HG03175 (cell line): ENCODE measurements at regions not wholly inside any gene's neighbourhood (a gene's known extent, or its start where the extent isn't known, plus 50 kb on each side); places are given as distances from the start of the nearest gene placed in this dataset.

ENCODE experiments used
- ATAC-seq: cut with Tn5 transposase; IDR thresholded peaks from one replicate; pipeline ENCODE4 v1.9.1; 2021; ENCODE audit warnings: mild to moderate bottlenecking, moderate library complexity; ENCODE audit not compliant: unreplicated experiment

DNA sequence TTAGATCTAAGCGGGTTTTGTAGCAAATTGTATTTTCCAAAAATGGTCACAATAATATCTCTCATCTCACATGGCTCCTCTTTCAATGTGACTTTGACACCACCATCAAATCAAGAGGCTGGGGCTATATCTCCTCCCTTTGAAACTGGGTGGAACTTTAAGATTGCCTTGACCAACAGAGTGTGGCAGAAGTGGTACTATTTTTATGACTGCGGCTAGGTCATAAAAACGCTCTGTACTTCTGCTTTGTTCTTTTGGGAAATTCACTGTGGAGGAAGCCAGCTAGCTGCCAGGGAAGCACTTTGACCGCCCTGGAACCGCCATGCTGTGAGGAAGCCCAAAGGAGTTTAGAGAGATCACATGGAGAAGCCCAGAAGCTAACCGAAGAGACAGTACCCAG lies 50.7 kb upstream of the ACOT11 start:
- ATAC-seq: no peak

DNA sequence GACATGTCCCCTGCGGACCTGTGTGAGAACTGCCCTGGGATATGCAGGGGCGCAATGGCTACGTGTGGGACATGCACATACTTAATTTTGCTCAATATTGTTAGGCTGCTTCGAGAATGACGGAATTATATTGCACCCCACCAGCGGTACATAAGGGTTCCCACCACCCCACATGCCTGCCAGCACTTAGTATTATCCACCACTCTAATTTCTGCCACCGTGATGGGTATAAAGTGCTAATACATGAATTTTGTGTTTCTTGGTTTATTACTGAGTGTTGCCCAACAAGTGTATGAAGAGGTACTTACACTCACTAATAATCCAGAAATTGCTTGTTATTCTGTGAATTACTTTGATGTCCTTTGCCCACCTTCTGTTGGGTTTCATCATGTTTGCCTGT lies 52.1 kb upstream of the ACOT11 start:
- ATAC-seq: no peak

DNA sequence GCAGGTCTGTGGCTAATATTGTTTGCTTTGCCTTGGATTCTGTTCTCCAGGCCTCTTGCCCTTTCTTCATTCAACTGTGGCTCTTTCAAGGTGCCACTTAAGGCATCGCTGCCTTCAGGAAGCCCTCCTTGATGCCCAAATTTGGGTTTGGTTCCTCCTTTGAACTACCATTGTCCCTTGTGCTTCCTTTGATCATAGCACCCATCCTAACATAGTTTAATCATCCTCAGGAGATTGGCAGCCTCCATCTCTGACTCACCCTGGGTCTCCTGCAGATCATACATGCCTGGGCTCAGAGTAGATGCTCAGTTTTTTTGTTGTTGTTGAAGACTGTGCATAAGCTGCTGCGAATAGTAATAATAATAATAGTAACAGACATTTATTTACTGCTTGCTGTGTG lies 54.4 kb upstream of the ACOT11 start:
- ATAC-seq: no peak

DNA sequence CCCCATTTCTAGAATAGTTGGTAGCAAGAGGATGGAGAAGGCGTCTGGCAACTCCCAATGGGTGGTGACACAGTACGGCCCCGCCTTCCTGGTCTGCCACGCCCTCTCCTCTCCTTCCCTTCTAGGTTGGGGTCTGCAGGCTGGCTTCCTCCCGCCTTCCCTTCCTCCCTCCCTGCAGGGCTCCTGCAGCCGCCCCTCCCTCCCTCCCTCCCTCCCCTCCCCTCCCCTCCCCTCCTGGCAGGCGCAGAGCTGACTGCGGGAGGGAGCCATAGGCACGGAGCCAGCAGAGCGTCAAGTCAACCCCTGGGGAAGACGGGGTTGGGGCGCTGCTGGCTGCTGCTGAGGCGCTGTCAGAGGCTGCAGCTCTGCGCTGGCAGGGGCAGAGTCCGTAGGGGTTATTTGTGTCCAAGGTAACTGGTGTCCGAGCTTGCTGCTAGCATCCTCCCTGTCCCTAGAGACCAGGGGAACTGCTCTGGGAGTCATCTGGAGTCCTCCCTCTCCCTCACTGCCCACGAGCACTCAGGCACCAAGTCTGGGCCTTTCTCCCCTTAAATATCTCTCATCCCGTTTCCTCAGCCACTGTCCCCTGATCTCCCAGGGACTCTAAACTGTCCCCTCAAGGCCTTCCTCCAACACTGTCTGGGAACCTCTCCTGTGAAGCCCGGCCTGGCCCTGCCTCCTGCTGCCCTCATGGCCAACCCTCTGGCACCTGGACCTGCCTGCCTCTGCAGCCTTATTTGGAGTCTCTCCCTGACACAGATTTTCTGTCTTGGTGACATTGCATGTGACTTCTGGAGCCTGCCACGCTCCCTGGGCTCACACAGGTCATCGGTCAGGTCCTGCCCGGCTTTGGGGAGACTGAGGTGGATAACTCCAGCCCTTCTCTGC lies 57.4 kb upstream of the ACOT11 start:
- ATAC-seq: no peak

DNA sequence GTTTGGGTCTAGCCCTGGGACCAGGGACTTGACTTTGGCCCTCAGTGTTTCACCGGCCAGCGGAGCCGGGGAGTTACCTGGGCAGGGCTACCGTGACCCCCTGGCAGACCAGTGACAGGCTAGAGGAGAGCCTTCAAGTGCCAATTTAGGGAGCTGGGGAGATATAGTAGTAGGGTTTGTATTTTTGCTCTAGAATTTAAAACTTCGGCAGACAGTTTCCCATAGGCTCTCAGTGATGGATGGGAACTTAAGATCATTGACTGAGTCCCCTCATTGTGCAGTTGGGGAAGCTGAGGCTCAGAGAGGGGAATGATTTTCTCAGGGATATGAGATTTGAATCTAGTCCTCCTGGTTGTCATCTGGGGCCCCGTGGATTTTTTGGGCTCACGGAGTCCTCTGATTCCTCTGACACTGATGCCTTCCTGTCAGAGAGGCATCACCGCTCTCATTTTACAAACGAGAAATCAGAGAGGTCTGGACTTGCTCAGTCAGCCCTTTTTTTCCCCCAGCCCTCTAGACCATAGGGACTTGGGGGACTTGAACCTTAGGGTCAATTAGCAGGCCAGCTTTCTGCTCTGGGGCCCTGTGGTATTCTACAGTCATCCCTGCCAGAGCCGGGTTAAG lies 58.3 kb upstream of the ACOT11 start:
- ATAC-seq: no peak

DNA sequence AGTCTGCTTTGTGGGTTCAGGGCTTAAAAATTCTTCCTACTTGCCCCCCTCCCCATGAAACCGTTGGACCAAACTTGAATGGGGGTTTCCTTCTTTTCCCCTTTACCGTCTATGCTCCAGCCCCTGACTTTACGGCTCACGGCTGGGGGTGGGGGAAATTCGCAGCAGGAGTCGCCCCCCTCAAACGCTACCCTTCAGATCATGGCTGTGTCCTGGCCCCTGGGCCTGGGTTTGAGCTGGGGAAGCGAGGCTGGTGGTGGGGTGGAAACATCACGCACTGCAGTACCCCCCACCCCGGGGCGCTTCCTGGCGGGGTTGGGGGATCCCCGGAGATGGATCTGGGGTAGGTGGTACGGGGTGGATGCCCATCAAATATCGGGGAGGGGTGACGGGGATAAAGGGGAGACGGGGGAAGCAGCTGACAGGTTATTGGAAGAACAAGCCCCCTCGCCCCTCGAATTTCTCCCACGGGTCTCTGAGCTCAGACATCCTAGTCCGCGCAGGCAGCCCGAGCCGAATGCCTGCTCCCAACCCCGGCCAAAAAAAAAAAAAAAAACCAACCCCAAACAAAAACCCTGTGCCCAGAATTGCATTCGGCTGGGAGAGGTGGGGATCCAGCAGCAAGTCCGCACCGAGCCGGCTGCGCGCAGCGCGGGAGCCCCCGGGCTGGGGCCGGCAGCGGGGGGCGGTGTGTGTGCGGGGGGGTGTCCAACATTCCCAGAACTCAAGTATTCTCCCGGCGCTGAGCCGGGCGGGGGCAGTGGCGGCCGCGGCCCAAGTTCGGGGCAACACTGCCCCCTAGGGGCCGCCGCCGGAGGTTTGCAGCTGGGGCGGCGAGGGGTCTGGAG lies 59.0 kb upstream of the ACOT11 start:
- ATAC-seq: peak; percentile 60

DNA sequence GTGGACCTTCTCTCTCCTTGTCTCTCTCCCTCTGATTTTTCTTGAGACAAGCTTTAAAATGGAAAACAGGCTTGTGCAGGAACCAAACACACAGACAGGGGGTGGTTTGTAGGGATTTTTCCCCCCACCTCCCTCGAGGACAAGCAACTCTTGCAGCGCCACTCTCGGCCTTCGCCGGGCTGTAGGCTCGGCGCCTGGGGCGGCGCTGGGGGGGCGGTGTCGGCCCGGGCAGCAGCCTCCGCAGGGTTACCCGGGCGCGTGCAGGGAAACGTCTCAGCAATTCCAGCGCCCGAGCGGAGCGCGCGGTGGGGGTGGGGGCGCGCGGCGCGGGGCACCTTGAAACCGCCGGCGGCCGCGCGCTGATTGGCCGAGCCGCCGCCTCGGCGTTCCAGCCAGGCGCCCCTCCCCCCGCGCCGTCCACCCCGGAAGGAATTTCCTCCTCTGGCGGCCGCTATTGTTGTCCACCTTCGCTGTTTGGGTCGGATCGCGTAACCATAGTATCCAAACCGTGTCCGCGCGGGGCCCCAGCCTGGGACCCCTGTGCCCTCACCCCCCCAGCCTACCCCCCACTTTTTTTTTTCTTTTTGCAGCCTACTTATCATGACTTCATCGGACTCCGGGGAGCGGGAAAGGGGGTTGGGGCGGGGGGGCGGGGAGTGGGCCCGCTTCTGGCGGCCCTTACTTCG lies 59.8 kb upstream of the ACOT11 start:
- ATAC-seq: peak; percentile 53

DNA sequence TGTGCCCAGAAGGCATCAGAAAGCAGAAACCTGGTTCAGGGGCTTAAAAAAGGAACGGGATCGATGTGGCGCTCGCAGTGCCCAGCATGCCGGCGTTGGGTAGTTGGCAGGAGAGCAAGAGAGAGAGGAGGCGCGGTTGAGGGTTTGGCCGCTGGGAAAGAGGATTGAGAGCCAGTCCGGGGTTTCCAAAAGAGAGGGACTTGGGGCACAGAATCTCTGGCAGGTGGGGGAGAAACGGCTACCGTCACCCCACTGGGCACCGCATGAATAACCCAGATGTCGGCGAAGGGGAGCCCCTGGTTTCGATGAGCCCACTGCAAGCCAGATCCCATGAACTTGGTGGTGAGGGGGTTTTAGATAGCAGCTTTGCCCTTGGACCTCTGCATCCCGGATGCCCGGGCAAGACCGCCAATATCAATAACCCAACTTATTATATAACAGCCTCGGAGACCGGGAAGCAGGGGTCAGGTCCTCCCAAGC lies 60.4 kb upstream of the ACOT11 start:
- no peak for ATAC-seq

DNA sequence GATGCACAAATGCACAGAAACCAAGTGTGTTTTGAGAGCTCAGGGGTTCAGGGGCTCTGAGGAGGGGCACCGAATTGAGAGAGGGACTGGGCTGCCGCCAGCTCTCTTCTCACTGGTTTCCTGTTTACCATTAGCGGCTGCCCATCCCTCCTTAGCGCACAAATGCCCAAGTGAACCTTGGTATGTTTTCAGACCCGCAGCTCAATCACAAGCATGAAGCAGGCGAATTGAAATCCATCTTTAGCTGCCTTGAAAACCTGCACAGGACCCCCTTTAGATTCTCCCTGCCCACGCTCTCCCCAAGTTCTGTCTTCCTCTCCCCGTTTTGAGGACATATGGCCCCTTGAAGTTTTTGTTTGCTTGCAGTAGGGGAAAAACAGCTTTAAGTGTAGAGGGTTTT lies 61.1 kb upstream of the ACOT11 start:
- ATAC-seq: no peak

DNA sequence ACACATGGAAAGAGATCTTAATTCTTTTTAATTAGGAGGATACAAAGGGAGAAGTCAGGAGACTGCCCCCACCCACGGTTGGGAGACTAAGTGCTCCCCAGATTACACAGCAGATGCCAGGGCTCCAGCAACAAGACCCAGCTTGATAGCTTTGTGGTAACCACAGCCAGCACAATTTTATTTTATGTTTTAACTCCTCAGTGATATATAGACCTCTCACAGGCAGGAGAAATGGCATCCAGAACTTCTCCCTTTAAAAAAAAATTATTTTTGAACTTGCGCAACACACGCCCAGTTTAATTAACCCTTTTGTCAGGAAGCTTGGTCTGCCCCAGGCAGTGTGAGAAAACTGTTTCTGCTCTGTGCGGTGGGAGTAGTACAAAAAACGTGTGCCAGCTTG lies 62.6 kb upstream of the ACOT11 start:
- no peak for ATAC-seq

DNA sequence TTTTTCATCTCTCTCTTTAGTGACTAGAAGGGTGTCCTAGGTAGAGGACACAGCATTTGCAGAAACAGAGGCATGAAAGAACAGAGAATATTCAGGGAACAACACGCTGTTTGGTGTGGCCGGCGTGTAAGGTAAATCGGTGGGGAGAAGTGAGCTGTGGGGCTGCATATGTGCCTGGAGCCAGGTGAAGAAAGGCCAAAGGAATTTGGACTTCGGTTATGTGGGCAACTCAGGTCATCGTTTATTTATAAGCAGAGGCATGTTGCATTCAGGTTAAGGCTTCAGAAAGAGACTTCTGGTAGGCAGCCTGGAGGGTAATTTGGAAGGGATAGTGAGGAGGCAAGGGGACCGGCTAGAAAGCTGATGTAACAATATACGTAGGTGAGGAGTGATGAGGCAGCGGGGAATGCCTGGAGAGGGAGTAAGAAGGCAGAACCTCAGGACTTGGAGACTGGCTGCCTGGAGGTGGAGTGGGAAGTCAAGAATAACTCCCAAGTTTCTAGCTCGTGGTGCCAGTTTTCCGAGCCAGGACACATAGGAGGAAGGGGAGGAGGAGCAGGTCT lies 64.1 kb upstream of the ACOT11 start:
- ATAC-seq: no peak

DNA sequence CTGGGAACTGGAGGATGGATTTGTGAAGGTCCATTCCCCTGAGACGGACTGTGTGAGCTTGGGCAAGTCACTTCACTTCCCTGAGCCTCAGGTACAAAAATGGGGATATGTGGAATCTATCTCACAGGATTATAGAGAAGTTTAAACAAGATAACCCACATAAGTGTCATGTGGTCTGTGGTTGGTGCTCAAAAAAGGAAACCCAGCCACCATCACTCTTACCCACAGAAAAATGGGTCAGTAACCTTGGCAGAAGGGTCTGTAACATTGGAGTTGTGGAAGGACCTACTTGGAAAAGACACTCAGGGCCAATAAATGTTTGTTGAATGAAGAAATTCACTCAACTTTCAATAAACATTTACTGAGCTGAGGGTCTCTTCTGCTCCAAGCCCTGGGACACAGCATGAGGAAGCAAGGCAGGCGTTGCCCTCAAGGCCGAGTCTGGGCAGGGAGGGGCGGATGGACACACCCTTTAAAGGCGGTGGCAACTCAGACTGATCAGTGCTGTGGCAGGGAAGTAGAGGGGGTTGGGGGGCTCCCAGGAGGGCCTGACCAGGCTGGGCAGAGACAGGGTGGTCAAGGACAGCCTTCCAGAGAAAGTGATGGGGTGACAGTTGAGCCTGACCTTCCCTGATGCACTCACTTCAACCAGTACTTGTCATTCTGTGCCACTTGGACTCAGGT lies 66.7 kb upstream of the ACOT11 start:
- ATAC-seq: no peak

DNA sequence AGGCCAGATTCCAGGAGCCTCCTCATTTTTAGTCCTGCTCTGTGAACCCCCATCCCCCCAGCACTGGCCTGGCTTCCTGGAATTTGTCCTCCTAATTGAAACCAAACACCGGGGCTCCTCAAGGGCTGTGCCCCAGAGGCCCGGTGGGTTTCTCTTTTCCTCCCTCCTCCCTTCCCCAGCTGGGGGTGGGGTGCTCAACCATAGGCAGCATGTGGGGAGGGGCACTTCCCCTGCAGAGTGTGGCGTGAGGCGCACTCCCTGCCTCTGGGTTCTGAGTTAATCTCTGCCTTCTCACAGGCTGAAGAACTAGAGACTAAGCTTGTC lies 67.5 kb upstream of the ACOT11 start:
- ATAC-seq: no peak

DNA sequence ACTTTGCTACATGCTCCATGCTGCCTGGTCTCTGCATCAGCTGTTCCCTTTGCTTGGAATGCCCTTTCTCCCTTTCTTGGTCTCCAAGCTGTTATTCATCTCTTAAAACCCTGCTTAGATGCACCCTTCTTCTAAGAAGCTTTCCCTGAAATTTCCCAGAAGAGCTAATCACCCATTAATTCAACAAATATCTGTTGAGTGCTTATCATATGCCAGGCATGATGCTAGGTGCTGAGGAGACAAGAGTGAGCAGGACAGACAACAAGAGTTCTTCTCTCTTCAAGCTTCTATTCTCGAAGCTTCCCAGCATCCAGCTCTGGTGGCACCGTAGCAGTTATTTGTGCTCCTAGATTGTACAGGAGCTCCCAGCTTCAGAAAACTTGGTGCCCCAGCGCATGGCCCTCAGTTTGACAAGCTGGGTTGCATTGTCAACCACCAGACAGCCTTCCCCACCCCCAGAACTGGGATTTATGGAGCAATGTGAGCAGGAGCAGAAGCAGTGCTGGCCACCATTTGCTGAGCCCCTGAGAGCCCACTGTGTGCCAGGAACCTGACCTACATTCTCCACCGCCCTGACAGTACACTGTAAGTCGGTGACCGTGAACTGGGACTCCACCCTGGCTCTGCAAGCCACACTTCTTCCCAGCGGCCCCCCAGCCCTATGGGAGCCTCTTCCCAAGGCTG lies 68.0 kb upstream of the ACOT11 start:
- ATAC-seq: no peak

DNA sequence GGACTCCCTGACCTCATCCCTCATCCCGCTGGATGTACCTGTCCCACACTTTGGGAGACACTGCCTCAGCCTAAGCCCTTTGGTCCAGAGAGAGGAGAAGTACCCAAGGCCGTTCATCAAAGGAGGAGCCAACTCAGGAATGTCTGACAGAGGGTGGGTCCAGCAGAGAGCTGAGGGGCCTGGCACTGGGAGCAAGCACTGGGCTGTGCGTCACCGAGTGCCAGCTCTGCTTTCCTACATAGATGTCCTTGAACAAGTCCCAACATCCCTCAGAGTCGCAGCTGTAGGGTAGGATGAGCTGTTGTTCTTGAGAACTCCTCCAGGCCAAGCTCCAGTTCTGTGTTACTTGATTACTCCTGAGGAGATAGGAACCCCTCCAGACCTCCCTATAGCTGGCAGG lies 68.8 kb upstream of the ACOT11 start:
- no peak for ATAC-seq

DNA sequence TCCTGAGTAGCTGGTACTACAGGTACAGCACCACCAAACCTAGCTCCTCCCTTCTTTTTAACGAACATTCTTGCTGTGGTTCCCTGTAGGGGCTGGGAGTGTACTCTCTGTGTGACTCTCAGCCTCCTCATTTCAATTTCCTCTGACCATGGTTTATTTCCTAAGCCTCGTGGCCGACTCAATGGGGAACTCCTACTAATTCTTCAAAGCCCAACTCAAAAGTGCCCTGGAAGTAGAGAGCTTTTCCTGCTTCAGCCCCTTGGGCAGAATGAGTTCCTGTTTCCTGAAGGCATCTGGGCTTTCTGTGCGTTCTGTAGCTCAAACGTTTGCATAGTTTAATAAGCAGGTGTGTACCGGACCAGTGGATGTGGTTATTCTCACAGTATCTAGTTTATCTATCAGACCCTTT lies 70.9 kb upstream of the ACOT11 start:
- ATAC-seq: no peak

DNA sequence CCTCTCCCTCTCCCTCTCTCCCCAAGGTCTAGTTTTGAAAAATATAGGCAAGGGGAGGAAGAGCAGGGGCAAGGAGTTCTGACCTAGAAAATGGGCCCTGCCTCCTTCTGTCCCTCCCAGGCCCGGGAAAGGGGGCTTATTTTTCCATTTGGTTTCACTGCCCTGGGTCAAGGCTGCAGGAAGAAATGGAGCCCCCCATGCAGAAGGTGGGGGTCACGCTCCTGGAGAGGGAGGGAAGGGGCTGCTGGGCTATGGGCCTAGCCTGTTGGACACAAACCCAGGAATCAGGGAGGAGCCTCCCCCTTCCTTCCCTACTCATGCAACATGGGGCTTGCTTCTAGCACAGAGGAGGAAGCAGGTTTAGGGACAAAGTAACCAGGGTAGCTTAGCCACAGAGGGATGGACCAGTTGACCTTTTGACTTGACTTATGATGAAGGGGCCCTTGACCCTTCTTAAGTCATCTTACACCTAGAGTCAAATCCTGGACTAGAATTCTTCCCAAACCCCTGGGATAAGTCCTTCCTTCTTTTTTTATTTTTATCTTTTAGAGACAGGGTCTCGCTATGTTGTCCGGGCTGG lies 70.4 kb upstream of the SSBP3 start:
- ATAC-seq: no peak

DNA sequence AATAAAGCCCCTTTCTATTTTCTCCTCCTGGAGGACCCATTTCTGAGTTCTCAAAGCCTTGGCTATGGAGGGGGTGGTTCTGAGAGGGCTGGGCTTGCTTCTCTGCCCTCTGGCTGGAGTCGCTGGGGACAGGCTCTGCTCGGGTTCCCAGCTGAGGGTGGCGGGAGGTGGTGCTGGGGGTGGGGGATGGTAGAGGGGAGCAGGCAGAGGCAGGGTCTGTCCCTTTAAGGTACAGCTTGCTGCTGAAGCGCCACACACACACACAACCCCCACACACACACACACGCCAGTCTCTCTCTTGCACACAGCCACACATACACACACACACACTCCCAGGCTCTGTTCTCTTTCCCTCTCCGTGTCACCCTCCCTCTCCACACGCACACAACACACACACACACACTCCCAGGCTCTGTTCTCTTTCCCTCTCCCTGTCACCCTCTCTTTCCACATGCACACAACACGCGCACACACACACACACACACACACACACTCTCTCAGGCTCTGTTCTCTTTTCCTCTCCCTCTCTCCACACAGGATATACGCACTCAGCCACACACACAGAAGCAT lies 69.8 kb upstream of the SSBP3 start:
- no peak for ATAC-seq

DNA sequence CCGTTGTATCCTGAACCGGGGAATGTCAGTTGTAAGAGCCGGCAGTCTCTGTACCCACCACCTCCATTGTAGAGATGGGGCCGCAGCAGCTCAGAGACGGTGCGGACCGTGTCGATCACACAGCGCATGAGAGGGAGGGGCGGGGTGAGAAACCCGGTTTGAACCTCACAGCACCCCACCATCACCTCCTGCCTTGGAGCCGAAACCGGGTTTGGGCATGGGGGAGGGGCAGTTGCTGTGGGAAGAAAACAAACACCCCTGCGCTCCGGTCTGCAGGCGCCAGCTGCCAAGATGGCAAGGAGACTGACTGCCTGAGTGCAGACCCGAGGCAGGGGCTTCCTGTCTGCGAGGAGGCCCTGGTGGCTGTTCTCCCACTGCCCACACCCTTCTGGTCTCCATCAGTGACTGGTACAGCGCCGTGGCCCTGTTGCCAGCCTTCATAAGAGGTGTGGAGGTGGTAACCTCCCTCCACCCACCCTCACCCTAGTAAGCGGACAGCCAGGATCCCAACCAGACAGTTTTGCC lies 69.2 kb upstream of the SSBP3 start:
- no peak for ATAC-seq
